ENCODE measurements at regions not wholly inside any gene's neighbourhood (a gene's known extent, or its start where the extent isn't known, plus 50 kb on each side); places are given as distances from the start of the nearest gene placed in this dataset.
A peak's percentile ranks its signal among the peaks of the same experiment; 100 is the strongest.
"Not testable (repeated sequence)": the region's sequence is repeated elsewhere in the genome, so short reads cannot be mapped to it uniquely, and the experiment has no call there.

GRCh38 chr13:48873587-48873986 is 102.1 kb upstream of the FNDC3A start:
- DNase-seq (ENCODE audit: extremely low read depth in 1 of 11, low read depth in 9 of 11, low spot score in 4 of 11), result no peak

- DNase-seq (ENCODE audit: extremely low read depth in 1 of 11, low read depth in 9 of 11, low spot score in 4 of 11), result no peak
Measured at GRCh38 chr13:48874165-48874564, 101.5 kb upstream of the FNDC3A start.

GRCh38 chr13:48875047-48875446 is 100.7 kb upstream of the FNDC3A start:
- DNase-seq (ENCODE audit: extremely low read depth in 1 of 11, low read depth in 9 of 11, low spot score in 4 of 11), result no peak

- no peak for DNase-seq (ENCODE audit: extremely low read depth in 1 of 11, low read depth in 9 of 11, low spot score in 4 of 11)
Measured at GRCh38 chr13:48876289-48876688, 99.4 kb upstream of the FNDC3A start.

GRCh38 chr13:48879432-48879831 is 96.3 kb upstream of the FNDC3A start:
- DNase-seq (ENCODE audit: extremely low read depth in 1 of 11, low read depth in 9 of 11, low spot score in 4 of 11), result no peak

GRCh38 chr13:48879854-48880253 is 95.9 kb upstream of the FNDC3A start:
- no peak for DNase-seq (ENCODE audit: extremely low read depth in 1 of 11, low read depth in 9 of 11, low spot score in 4 of 11)

GRCh38 chr13:48883786-48884185 is 91.9 kb upstream of the FNDC3A start:
- not testable (repeated sequence) for DNase-seq (ENCODE audit: extremely low read depth in 1 of 11, low read depth in 9 of 11, low spot score in 4 of 11)

GRCh38 chr13:48885027-48885395 is 90.7 kb upstream of the FNDC3A start:
- DNase-seq (ENCODE audit: extremely low read depth in 1 of 11, low read depth in 9 of 11, low spot score in 4 of 11), result no peak

GRCh38 chr13:48888613-48889012 is 87.1 kb upstream of the FNDC3A start:
- no peak for DNase-seq (ENCODE audit: extremely low read depth in 1 of 11, low read depth in 9 of 11, low spot score in 4 of 11)

GRCh38 chr13:48890391-48890790 is 85.3 kb upstream of the FNDC3A start:
- DNase-seq (ENCODE audit: extremely low read depth in 1 of 11, low read depth in 9 of 11, low spot score in 4 of 11), result no peak

- no peak for DNase-seq (ENCODE audit: extremely low read depth in 1 of 11, low read depth in 9 of 11, low spot score in 4 of 11)
Measured at GRCh38 chr13:48891586-48891985, 84.1 kb upstream of the FNDC3A start.

- DNase-seq (ENCODE audit: extremely low read depth in 1 of 11, low read depth in 9 of 11, low spot score in 4 of 11), result peak in 1 of 11 donors; percentile 12
Measured at GRCh38 chr13:48892053-48892687, 83.5 kb upstream of the FNDC3A start.

GRCh38 chr13:48892688-48893075 is 83.0 kb upstream of the FNDC3A start:
- no peak for DNase-seq (ENCODE audit: extremely low read depth in 1 of 11, low read depth in 9 of 11, low spot score in 4 of 11)

- no peak for DNase-seq (ENCODE audit: extremely low read depth in 1 of 11, low read depth in 9 of 11, low spot score in 4 of 11)
Measured at GRCh38 chr13:48896312-48896711, 79.4 kb upstream of the FNDC3A start.

- no peak for DNase-seq (ENCODE audit: extremely low read depth in 1 of 11, low read depth in 9 of 11, low spot score in 4 of 11)
Measured at GRCh38 chr13:48901781-48902180, 73.9 kb upstream of the FNDC3A start.

- DNase-seq (ENCODE audit: extremely low read depth in 1 of 11, low read depth in 9 of 11, low spot score in 4 of 11), result peak in 2 of 11 donors; percentile 4 to 8
Measured at GRCh38 chr13:48902368-48902767, 73.3 kb upstream of the FNDC3A start.

GRCh38 chr13:48904668-48905290 is 70.9 kb upstream of the FNDC3A start:
- DNase-seq (ENCODE audit: extremely low read depth in 1 of 11, low read depth in 9 of 11, low spot score in 4 of 11), result no peak

GRCh38 chr13:48906200-48906599 is 69.5 kb upstream of the FNDC3A start:
- DNase-seq (ENCODE audit: extremely low read depth in 1 of 11, low read depth in 9 of 11, low spot score in 4 of 11), result no peak

GRCh38 chr13:48908381-48909055 is 67.2 kb upstream of the FNDC3A start:
- DNase-seq (ENCODE audit: extremely low read depth in 1 of 11, low read depth in 9 of 11, low spot score in 4 of 11), result no peak

- DNase-seq (ENCODE audit: extremely low read depth in 1 of 11, low read depth in 9 of 11, low spot score in 4 of 11), result no peak
Measured at GRCh38 chr13:48909056-48909389, 66.7 kb upstream of the FNDC3A start.

- no peak for DNase-seq (ENCODE audit: extremely low read depth in 1 of 11, low read depth in 9 of 11, low spot score in 4 of 11)
Measured at GRCh38 chr13:48910686-48911085, 65.0 kb upstream of the FNDC3A start.

All from renal cortex interstitium (tissue), 11 donors.